Tibial artery (tissue), 4 donors: ENCODE measurements at regions not wholly inside any gene's neighbourhood (a gene's known extent, or its start where the extent isn't known, plus 50 kb on each side); places are given as distances from the start of the nearest gene placed in this dataset.

Experiments used
- DNase-seq, 2 donors: peaks; one replicate each; pipeline ENCODE4 v3.0.0-alpha.2; 2019
- H3K27ac ChIP-seq, 2 donors: fragments of 200-600 bp; sonication (generic) in 1 of 2; 1 replicate in 1 of 2; 2 replicates in 1 of 2; pipeline ENCODE4 v1.5.1; 2018 to 2019; ENCODE audit warnings: mild to moderate bottlenecking in 1 of 2
- H3K27me3 ChIP-seq, 2 donors: fragments of 200-600 bp; sonication (generic) in 1 of 2; one replicate each; pipeline versions ENCODE4 v1.5.1 to v1.6.0; 2016 to 2019
- H3K36me3 ChIP-seq, 3 donors: fragments of 200-600 bp; sonication (generic) in 2 of 3; one replicate each; pipeline ENCODE4 v1.5.1; 2016 to 2019; ENCODE audit warnings: mild to moderate bottlenecking in 2 of 3
- H3K4me1 ChIP-seq, 4 donors: fragments of 200-600 bp; sonication (generic) in 2 of 4; 1 replicate in 3 of 4; 2 replicates in 1 of 4; pipeline ENCODE4 v1.5.1; 2016 to 2019
- H3K4me3 ChIP-seq, 2 donors: fragments of 200-600 bp; sonication (generic) in 1 of 2; 1 replicate in 1 of 2; 2 replicates in 1 of 2; pipeline ENCODE4 v1.5.1; 2018 to 2019; ENCODE audit warnings: mild to moderate bottlenecking in 2 of 2
- H3K9me3 ChIP-seq, 3 donors: fragments of 200-600 bp; sonication (generic) in 1 of 3; one replicate each; pipeline ENCODE4 v1.5.1; 2016 to 2019
- CTCF ChIP-seq, 2 experiments: fragments of 200-600 bp in 1 of 2; fragments of 450-650 bp in 1 of 2; IDR thresholded peaks; one replicate each; pipeline ENCODE4 v1.5.1; 2017 to 2019; ENCODE audit warnings: antibody characterized with exemption in 2 of 2, mild to moderate bottlenecking in 1 of 2, moderate library complexity in 1 of 2
- intact Hi-C: fragments of 100-400 bp; cut with DNase I; formaldehyde crosslinking; loops from one replicate; pipeline ENCODE4 v1.15.0; 2023; ENCODE audit warnings: low total_unique reads

- no peaks in the 10 kb centered on the region for H3K36me3 ChIP-seq
- intact Hi-C loops: no loop called here
- no peaks in the 10 kb centered on the region for H3K9me3 ChIP-seq
- H3K4me1 ChIP-seq: no peaks in the 10 kb centered on the region
- TF ChIP-seq CTCF (IDR thresholded peaks at IDR 0.05): no peak
- H3K27me3 ChIP-seq: no peaks in the 10 kb centered on the region
- no peak for DNase-seq
- H3K4me3 ChIP-seq: no peak overlapping the region
- no peak overlapping the region for H3K27ac ChIP-seq
Measured at GRCh38 chr18:2263303-2263890, 307.9 kb downstream of the METTL4 start.

GRCh38 chr18:2274613-2275012 is 296.7 kb downstream of the METTL4 start:
- no peak overlapping the region for H3K27ac ChIP-seq
- no peaks in the 10 kb centered on the region for H3K27me3 ChIP-seq
- DNase-seq: no peak
- no peak for TF ChIP-seq CTCF (IDR thresholded peaks at IDR 0.05)
- intact Hi-C loops: no loop called here
- no peaks in the 10 kb centered on the region for H3K4me1 ChIP-seq
- no peak overlapping the region for H3K4me3 ChIP-seq
- no peaks in the 10 kb centered on the region for H3K9me3 ChIP-seq
- no peaks in the 10 kb centered on the region for H3K36me3 ChIP-seq

GRCh38 chr18:2281086-2281485 is 290.2 kb downstream of the METTL4 start:
- Histone ChIP-seq H3K4me1 (no peaks in the 10 kb centered on the region), H3K4me3 (no peak overlapping the region), H3K9me3 (no peaks in the 10 kb centered on the region), H3K36me3 (no peaks in the 10 kb centered on the region), H3K27ac (no peak overlapping the region), H3K27me3 (no peaks in the 10 kb centered on the region)
- TF ChIP-seq CTCF (IDR thresholded peaks at IDR 0.05): no peak
- no peak for DNase-seq
- intact Hi-C loops: no loop called here

GRCh38 chr18:2281523-2282199 is 289.6 kb downstream of the METTL4 start:
- Histone ChIP-seq H3K4me3 (no peak overlapping the region), H3K27me3 (no peaks in the 10 kb centered on the region), H3K4me1 (no peaks in the 10 kb centered on the region), H3K36me3 (no peaks in the 10 kb centered on the region), H3K27ac (no peak overlapping the region), H3K9me3 (no peaks in the 10 kb centered on the region)
- no peak for DNase-seq
- intact Hi-C loops: no loop called here
- no peak for TF ChIP-seq CTCF (IDR thresholded peaks at IDR 0.05)

GRCh38 chr18:2293109-2293839 is 278.0 kb downstream of the METTL4 start:
- Histone ChIP-seq H3K27ac (no peak overlapping the region), H3K4me3 (no peak overlapping the region), H3K9me3 (no peaks in the 10 kb centered on the region), H3K4me1 (no peaks in the 10 kb centered on the region), H3K36me3 (no peaks in the 10 kb centered on the region), H3K27me3 (no peaks in the 10 kb centered on the region)
- intact Hi-C loops: no loop called here
- no peak for DNase-seq
- TF ChIP-seq CTCF (IDR thresholded peaks at IDR 0.05): no peak
